Hindlimb muscle (tissue), 1 donor: ENCODE measurements at regions not wholly inside any gene's neighbourhood (a gene's known extent, or its start where the extent isn't known, plus 50 kb on each side); places are given as distances from the start of the nearest gene placed in this dataset.

ENCODE experiments used
- DNase-seq: peaks from one replicate; pipeline ENCODE4 v3.0.0-alpha.2; 2013

- DNase-seq = no peak
Observed at GRCh38 chr17:77862890-77863813, 95.4 kb upstream of the TNRC6C start.

GRCh38 chr17:77863814-77864161 is 94.7 kb upstream of the TNRC6C start:
- no peak for DNase-seq

GRCh38 chr17:77864234-77865111 is 94.0 kb upstream of the TNRC6C start:
- DNase-seq = no peak

GRCh38 chr17:77865112-77865611 is 93.3 kb upstream of the TNRC6C start:
- DNase-seq = peak; percentile 61

GRCh38 chr17:77865716-77866115 is 92.8 kb upstream of the TNRC6C start:
- DNase-seq = no peak

- no peak for DNase-seq
Observed at GRCh38 chr17:77867308-77867781, 91.2 kb upstream of the TNRC6C start.

- DNase-seq = no peak
Observed at GRCh38 chr17:77867976-77868713, 90.4 kb upstream of the TNRC6C start.

- no peak for DNase-seq
Observed at GRCh38 chr17:77869041-77869599, 89.4 kb upstream of the TNRC6C start.

GRCh38 chr17:77869665-77870132 is 88.8 kb upstream of the TNRC6C start:
- no peak for DNase-seq

GRCh38 chr17:77872199-77872598 is 86.3 kb upstream of the TNRC6C start:
- DNase-seq = no peak

- no peak for DNase-seq
Observed at GRCh38 chr17:77872714-77873499, 85.6 kb upstream of the TNRC6C start.

GRCh38 chr17:77873500-77874302 is 84.8 kb upstream of the TNRC6C start:
- no peak for DNase-seq

- no peak for DNase-seq
Observed at GRCh38 chr17:77874303-77875050, 84.0 kb upstream of the TNRC6C start.

GRCh38 chr17:77875051-77875780 is 83.3 kb upstream of the TNRC6C start:
- no peak for DNase-seq

- no peak for DNase-seq
Observed at GRCh38 chr17:77875881-77876509, 82.5 kb upstream of the TNRC6C start.

- DNase-seq = no peak
Observed at GRCh38 chr17:77877036-77877435, 81.5 kb upstream of the TNRC6C start.

- DNase-seq = no peak
Observed at GRCh38 chr17:77877646-77878355, 80.7 kb upstream of the TNRC6C start.
